ENCODE measurements at regions not wholly inside any gene's neighbourhood (a gene's known extent, or its start where the extent isn't known, plus 50 kb on each side); places are given as distances from the start of the nearest gene placed in this dataset.
A peak's percentile ranks its signal among the peaks of the same experiment; 100 is the strongest.

GRCh38 chr14:34251662-34252061 is 210.4 kb downstream of the SPTSSA start:
- no peak for DNase-seq (ENCODE audit: low read depth in 4 of 4, low spot score in 3 of 4)

GRCh38 chr14:34250959-34251358 is 211.1 kb downstream of the SPTSSA start:
- no peak for DNase-seq (ENCODE audit: low read depth in 4 of 4, low spot score in 3 of 4)

- DNase-seq (ENCODE audit: low read depth in 4 of 4, low spot score in 3 of 4): no peak
Measured at GRCh38 chr14:34247605-34248004, 214.4 kb downstream of the SPTSSA start.

- no peak for DNase-seq (ENCODE audit: low read depth in 4 of 4, low spot score in 3 of 4)
Measured at GRCh38 chr14:34246206-34246605, 215.8 kb downstream of the SPTSSA start.

- no peak for DNase-seq (ENCODE audit: low read depth in 4 of 4, low spot score in 3 of 4)
Measured at GRCh38 chr14:34243401-34243800, 218.6 kb downstream of the SPTSSA start.

GRCh38 chr14:34243001-34243400 is 219.0 kb downstream of the SPTSSA start:
- DNase-seq (ENCODE audit: low read depth in 4 of 4, low spot score in 3 of 4): no peak

- DNase-seq (ENCODE audit: low read depth in 4 of 4, low spot score in 3 of 4): no peak
Measured at GRCh38 chr14:34241185-34241711, 220.8 kb downstream of the SPTSSA start.

GRCh38 chr14:34238610-34239009 is 223.4 kb downstream of the SPTSSA start:
- no peak for DNase-seq (ENCODE audit: low read depth in 4 of 4, low spot score in 3 of 4)

GRCh38 chr14:34237677-34238076 is 224.4 kb downstream of the SPTSSA start:
- DNase-seq (ENCODE audit: low read depth in 4 of 4, low spot score in 3 of 4): no peak

GRCh38 chr14:34237081-34237480 is 225.0 kb downstream of the SPTSSA start:
- DNase-seq (ENCODE audit: low read depth in 4 of 4, low spot score in 3 of 4): no peak

- no peak for DNase-seq (ENCODE audit: low read depth in 4 of 4, low spot score in 3 of 4)
Measured at GRCh38 chr14:34235643-34236300, 226.3 kb downstream of the SPTSSA start.

GRCh38 chr14:34234258-34234657 is 227.8 kb downstream of the SPTSSA start:
- no peak for DNase-seq (ENCODE audit: low read depth in 4 of 4, low spot score in 3 of 4)

- no peak for DNase-seq (ENCODE audit: low read depth in 4 of 4, low spot score in 3 of 4)
Measured at GRCh38 chr14:34233619-34234018, 228.4 kb downstream of the SPTSSA start.

GRCh38 chr14:34232790-34233189 is 229.2 kb downstream of the SPTSSA start:
- no peak for DNase-seq (ENCODE audit: low read depth in 4 of 4, low spot score in 3 of 4)

- no peak for DNase-seq (ENCODE audit: low read depth in 4 of 4, low spot score in 3 of 4)
Measured at GRCh38 chr14:34231626-34232025, 230.4 kb downstream of the SPTSSA start.

GRCh38 chr14:34229140-34229539 is 232.9 kb downstream of the SPTSSA start:
- no peak for DNase-seq (ENCODE audit: low read depth in 4 of 4, low spot score in 3 of 4)

GRCh38 chr14:34228650-34228976 is 233.4 kb downstream of the SPTSSA start:
- no peak for DNase-seq (ENCODE audit: low read depth in 4 of 4, low spot score in 3 of 4)

- peak; percentile 39 to 46 (median 46) for DNase-seq (ENCODE audit: low read depth in 4 of 4, low spot score in 3 of 4)
Measured at GRCh38 chr14:34227834-34228649, 234.0 kb downstream of the SPTSSA start.

- DNase-seq (ENCODE audit: low read depth in 4 of 4, low spot score in 3 of 4): no peak
Measured at GRCh38 chr14:34224221-34224620, 237.8 kb downstream of the SPTSSA start.

- no peak for DNase-seq (ENCODE audit: low read depth in 4 of 4, low spot score in 3 of 4)
Measured at GRCh38 chr14:34223373-34224148, 238.5 kb downstream of the SPTSSA start.

GRCh38 chr14:34222867-34223266 is 239.2 kb downstream of the SPTSSA start:
- no peak for DNase-seq (ENCODE audit: low read depth in 4 of 4, low spot score in 3 of 4)

Data from left renal pelvis (tissue), 4 donors.